Progenitor cell of endocrine pancreas (in vitro differentiated cells): ENCODE measurements at regions not wholly inside any gene's neighbourhood (a gene's known extent, or its start where the extent isn't known, plus 50 kb on each side); places are given as distances from the start of the nearest gene placed in this dataset.

ENCODE experiments used
- DNase-seq: peaks from one replicate; pipeline ENCODE4 v3.0.0; 2021; ENCODE audit warnings: low spot score; ENCODE audit not compliant: unreplicated experiment
- H3K27ac Mint-ChIP-seq: 2 replicates; pipeline ENCODE4 v1.8.0; 2021; ENCODE audit warnings: mild to moderate bottlenecking, moderate library complexity, mixed read lengths
- H3K27me3 Mint-ChIP-seq: 2 replicates; pipeline ENCODE4 v1.8.0; 2021; ENCODE audit warnings: mixed read lengths
- H3K36me3 Mint-ChIP-seq: 2 replicates; pipeline ENCODE4 v1.8.0; 2022; ENCODE audit warnings: mixed read lengths; ENCODE audit not compliant: insufficient read depth
- H3K4me1 Mint-ChIP-seq: 2 replicates; pipeline ENCODE4 v1.8.0; 2021; ENCODE audit warnings: low read depth, mixed read lengths
- H3K4me3 Mint-ChIP-seq: 2 replicates; pipeline ENCODE4 v1.8.0; 2021; ENCODE audit warnings: low read depth, mild to moderate bottlenecking, moderate library complexity, mixed read lengths
- H3K9me3 Mint-ChIP-seq: 2 replicates; pipeline ENCODE4 v1.8.0; 2021; ENCODE audit warnings: low read depth, mixed read lengths
- TF ChIP-seq, protein P1 (sequence below): fragments of 200-600 bp; sonication (generic); IDR thresholded peaks from one replicate; pipeline ENCODE4 v1.5.0; 2021; ENCODE audit warnings: antibody characterized with exemption, mild to moderate bottlenecking; ENCODE audit not compliant: unreplicated experiment

GRCh38 chr1:98575955-98576354 is 85.6 kb upstream of the SNX7 start:
- Mint-ChIP-seq H3K36me3 (no peaks in the 10 kb centered on the region), H3K4me1 (no peaks in the 10 kb centered on the region), H3K9me3 (peaks cover 4% of the 10 kb centered on the region), H3K27me3 (no peaks in the 10 kb centered on the region), H3K4me3 (no peak overlapping the region), H3K27ac (no peak overlapping the region)
- DNase-seq, result no peak
- TF ChIP-seq, protein P1, sequence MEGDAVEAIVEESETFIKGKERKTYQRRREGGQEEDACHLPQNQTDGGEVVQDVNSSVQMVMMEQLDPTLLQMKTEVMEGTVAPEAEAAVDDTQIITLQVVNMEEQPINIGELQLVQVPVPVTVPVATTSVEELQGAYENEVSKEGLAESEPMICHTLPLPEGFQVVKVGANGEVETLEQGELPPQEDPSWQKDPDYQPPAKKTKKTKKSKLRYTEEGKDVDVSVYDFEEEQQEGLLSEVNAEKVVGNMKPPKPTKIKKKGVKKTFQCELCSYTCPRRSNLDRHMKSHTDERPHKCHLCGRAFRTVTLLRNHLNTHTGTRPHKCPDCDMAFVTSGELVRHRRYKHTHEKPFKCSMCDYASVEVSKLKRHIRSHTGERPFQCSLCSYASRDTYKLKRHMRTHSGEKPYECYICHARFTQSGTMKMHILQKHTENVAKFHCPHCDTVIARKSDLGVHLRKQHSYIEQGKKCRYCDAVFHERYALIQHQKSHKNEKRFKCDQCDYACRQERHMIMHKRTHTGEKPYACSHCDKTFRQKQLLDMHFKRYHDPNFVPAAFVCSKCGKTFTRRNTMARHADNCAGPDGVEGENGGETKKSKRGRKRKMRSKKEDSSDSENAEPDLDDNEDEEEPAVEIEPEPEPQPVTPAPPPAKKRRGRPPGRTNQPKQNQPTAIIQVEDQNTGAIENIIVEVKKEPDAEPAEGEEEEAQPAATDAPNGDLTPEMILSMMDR, result no peak

DNA sequence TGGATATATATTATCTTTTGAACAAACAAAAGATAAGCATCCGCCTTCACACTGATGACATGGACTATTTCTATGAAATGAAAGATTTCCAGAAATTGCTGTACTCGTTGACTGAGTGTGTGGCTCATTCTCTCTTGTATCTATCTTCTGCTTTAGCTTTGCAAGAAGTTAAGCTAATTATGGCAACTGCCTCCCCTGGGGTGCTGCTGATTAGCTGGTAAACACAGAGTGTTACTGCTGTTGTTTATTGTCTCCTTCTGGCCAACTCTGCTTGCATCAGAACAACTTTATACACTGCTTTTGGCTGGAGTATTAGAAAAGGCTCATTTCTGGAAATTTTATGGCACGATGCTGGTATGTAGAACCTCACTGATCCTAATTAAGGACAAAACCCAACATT is 95.6 kb upstream of the SNX7 start:
- TF ChIP-seq, protein P1, result no peak
- Mint-ChIP-seq H3K27me3 (no peaks in the 10 kb centered on the region), H3K9me3 (peaks cover 24% of the 10 kb centered on the region), H3K27ac (no peak overlapping the region), H3K4me1 (no peaks in the 10 kb centered on the region), H3K36me3 (peaks cover 6% of the 10 kb centered on the region), H3K4me3 (no peak overlapping the region)
- DNase-seq, result no peak

DNA sequence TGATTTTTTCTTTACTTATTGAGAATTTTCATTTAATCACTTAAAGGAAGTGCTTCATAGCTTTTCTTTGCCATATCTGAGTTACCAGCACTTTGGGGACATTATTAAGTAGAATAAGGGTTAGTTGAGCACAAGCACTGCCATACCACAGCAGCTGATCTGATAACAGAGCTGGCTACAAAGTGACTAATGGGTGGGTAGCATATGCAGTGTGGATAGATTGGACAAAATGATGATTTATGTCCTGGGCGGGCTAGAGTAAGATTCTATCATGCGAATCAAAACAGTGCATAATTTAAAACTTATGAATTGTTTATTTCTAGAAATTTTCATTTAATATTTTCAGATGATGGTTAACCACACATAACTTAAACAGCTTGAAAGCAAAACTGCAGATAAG is 102.2 kb upstream of the SNX7 start:
- H3K4me1 Mint-ChIP-seq, result no peaks in the 10 kb centered on the region
- no peak overlapping the region for H3K4me3 Mint-ChIP-seq
- H3K27me3 Mint-ChIP-seq, result no peaks in the 10 kb centered on the region
- peaks cover 4% of the 10 kb centered on the region for H3K36me3 Mint-ChIP-seq
- peaks cover 21% of the 10 kb centered on the region for H3K9me3 Mint-ChIP-seq
- TF ChIP-seq, protein P1, result no peak
- H3K27ac Mint-ChIP-seq, result no peak overlapping the region
- no peak for DNase-seq

GRCh38 chr1:98557895-98558294 is 103.6 kb upstream of the SNX7 start:
- no peak for DNase-seq
- peaks cover 9% of the 10 kb centered on the region for H3K9me3 Mint-ChIP-seq
- H3K4me1 Mint-ChIP-seq, result no peaks in the 10 kb centered on the region
- no peak overlapping the region for H3K27ac Mint-ChIP-seq
- TF ChIP-seq, protein P1, result no peak
- H3K4me3 Mint-ChIP-seq, result no peak overlapping the region
- peaks cover 4% of the 10 kb centered on the region for H3K36me3 Mint-ChIP-seq
- no peaks in the 10 kb centered on the region for H3K27me3 Mint-ChIP-seq

DNA sequence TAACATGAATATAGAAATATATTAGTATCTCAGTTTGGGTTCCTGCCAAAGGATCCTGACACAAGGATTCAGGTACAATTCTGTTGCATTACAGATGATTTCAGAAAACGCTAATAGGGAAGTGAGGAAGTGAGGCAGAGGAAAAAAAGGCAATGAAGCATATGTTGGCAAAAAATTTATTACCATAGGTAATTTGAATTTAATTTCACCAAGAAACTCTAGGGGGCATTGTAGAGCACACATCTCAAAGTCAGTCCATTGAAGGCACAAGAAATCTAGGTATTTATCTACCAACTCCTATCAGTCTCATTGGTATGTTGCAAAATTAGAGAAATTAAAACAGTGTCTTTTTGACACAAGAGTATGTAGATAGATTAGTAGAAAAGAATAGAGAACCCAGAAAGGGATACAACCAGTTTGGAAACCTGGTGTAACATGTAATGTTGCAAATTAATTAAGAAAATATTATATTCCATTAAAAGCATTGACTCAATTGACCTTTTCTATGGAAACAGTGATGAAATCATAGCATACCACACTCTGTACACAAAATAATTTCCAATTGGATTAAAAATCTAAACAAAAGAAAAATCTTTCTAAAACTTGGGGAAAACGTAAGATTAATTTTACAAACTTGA is 104.9 kb upstream of the SNX7 start:
- Mint-ChIP-seq H3K36me3 (no peaks in the 10 kb centered on the region), H3K9me3 (no peaks in the 10 kb centered on the region), H3K27me3 (no peaks in the 10 kb centered on the region), H3K27ac (no peak overlapping the region), H3K4me1 (no peaks in the 10 kb centered on the region), H3K4me3 (no peak overlapping the region)
- TF ChIP-seq, protein P1, result peak; percentile 54
- DNase-seq, result no peak
